ENCODE measurements at regions not wholly inside any gene's neighbourhood (a gene's known extent, or its start where the extent isn't known, plus 50 kb on each side); places are given as distances from the start of the nearest gene placed in this dataset.

- TF ChIP-seq ZFX (IDR thresholded peaks at IDR 0.05; ENCODE audit: borderline replicate concordance): no peak
- TF ChIP-seq, protein P1, sequence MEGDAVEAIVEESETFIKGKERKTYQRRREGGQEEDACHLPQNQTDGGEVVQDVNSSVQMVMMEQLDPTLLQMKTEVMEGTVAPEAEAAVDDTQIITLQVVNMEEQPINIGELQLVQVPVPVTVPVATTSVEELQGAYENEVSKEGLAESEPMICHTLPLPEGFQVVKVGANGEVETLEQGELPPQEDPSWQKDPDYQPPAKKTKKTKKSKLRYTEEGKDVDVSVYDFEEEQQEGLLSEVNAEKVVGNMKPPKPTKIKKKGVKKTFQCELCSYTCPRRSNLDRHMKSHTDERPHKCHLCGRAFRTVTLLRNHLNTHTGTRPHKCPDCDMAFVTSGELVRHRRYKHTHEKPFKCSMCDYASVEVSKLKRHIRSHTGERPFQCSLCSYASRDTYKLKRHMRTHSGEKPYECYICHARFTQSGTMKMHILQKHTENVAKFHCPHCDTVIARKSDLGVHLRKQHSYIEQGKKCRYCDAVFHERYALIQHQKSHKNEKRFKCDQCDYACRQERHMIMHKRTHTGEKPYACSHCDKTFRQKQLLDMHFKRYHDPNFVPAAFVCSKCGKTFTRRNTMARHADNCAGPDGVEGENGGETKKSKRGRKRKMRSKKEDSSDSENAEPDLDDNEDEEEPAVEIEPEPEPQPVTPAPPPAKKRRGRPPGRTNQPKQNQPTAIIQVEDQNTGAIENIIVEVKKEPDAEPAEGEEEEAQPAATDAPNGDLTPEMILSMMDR (IDR thresholded peaks at IDR 0.05): no peak
- H3K27ac ChIP-seq: no peak overlapping the region
Measured at GRCh38 chr18:61031626-61032025, 301.6 kb upstream of the CDH20 start.

GRCh38 chr18:61034580-61034979 is 298.6 kb upstream of the CDH20 start:
- TF ChIP-seq ZFX (IDR thresholded peaks at IDR 0.05; ENCODE audit: borderline replicate concordance): no peak
- TF ChIP-seq, protein P1 (IDR thresholded peaks at IDR 0.05): no peak
- H3K27ac ChIP-seq: no peak overlapping the region

DNA sequence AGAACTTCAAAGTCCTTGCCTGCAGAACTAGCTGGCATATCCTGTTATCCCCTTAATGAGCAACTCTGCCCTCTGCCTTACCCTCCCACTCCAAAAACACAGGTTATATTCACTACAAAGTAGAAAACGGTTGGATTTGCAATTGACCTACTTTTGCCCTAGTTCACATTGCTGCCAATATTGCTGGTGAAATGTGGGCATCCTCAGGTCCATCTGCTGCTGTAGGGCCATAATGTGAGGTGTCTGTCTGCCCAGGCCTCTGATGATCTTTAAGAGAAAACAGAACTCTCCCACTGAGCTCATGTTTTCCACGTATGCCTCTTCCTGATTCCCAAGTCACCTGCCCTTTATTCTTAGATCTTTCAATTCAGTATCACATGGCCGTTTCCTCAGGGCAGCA is 294.0 kb upstream of the CDH20 start:
- H3K27ac ChIP-seq: no peak overlapping the region
- no peak for TF ChIP-seq ZFX (IDR thresholded peaks at IDR 0.05; ENCODE audit: borderline replicate concordance)
- TF ChIP-seq, protein P1 (IDR thresholded peaks at IDR 0.05): no peak

- TF ChIP-seq, protein P1 (IDR thresholded peaks at IDR 0.05): no peak
- TF ChIP-seq ZFX (IDR thresholded peaks at IDR 0.05; ENCODE audit: borderline replicate concordance): no peak
- H3K27ac ChIP-seq: no peak overlapping the region
Measured at GRCh38 chr18:61047794-61048193, 285.4 kb upstream of the CDH20 start.

DNA sequence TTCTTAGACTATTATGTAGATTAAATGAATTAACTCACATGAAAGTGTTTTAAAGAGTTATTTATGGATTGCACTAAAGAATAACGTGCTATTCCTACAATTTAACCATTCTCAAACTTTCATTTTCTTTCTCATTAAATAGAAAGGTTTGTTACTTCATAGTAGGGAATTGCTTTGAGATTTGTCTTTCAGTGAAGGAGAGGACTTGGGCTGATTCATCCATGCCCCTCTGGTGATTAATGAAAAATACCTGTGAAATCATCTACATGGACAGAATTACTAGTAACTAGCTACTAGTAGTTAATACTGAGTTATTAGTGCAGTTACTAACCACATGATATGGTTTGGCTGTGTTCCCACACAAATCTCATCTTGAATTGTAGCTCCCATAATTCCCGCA is 275.8 kb upstream of the CDH20 start:
- H3K27ac ChIP-seq: no peak overlapping the region
- TF ChIP-seq ZFX (IDR thresholded peaks at IDR 0.05; ENCODE audit: borderline replicate concordance): no peak
- TF ChIP-seq, protein P1 (IDR thresholded peaks at IDR 0.05): no peak

DNA sequence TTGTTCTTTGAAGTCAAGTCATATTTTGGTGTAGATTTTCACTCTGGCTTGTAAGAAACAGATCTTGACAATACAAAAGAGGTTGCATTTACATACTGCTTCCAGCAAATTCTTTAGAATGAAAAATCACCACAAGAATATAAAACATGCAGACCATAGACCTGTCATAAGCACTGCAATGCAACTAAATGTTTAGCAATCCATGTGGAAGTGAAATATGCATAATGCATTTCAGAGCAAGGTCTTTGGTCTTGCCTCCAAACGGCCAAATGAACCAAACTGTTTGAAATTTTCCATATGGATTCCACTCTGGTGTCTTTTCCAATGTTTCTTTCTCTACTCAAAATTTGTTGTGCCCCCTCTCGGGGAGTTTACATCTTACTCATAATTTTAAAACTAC is 271.0 kb upstream of the CDH20 start:
- TF ChIP-seq ZFX (IDR thresholded peaks at IDR 0.05; ENCODE audit: borderline replicate concordance): no peak
- TF ChIP-seq, protein P1 (IDR thresholded peaks at IDR 0.05): no peak
- no peak overlapping the region for H3K27ac ChIP-seq

- no peak overlapping the region for H3K27ac ChIP-seq
- TF ChIP-seq, protein P1 (IDR thresholded peaks at IDR 0.05): no peak
- TF ChIP-seq ZFX (IDR thresholded peaks at IDR 0.05; ENCODE audit: borderline replicate concordance): no peak
Measured at GRCh38 chr18:61064911-61065310, 268.3 kb upstream of the CDH20 start.
